ENCODE measurements at regions not wholly inside any gene's neighbourhood (a gene's known extent, or its start where the extent isn't known, plus 50 kb on each side); places are given as distances from the start of the nearest gene placed in this dataset.

- no peaks in the 10 kb centered on the region for H3K36me3 ChIP-seq
- no peaks in the 10 kb centered on the region for H3K27me3 ChIP-seq
- H3K4me3 ChIP-seq = no peak overlapping the region
- TF ChIP-seq, protein P1, sequence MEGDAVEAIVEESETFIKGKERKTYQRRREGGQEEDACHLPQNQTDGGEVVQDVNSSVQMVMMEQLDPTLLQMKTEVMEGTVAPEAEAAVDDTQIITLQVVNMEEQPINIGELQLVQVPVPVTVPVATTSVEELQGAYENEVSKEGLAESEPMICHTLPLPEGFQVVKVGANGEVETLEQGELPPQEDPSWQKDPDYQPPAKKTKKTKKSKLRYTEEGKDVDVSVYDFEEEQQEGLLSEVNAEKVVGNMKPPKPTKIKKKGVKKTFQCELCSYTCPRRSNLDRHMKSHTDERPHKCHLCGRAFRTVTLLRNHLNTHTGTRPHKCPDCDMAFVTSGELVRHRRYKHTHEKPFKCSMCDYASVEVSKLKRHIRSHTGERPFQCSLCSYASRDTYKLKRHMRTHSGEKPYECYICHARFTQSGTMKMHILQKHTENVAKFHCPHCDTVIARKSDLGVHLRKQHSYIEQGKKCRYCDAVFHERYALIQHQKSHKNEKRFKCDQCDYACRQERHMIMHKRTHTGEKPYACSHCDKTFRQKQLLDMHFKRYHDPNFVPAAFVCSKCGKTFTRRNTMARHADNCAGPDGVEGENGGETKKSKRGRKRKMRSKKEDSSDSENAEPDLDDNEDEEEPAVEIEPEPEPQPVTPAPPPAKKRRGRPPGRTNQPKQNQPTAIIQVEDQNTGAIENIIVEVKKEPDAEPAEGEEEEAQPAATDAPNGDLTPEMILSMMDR (IDR thresholded peaks at IDR 0.05) = no peak
- TF ChIP-seq POLR2A (IDR thresholded peaks at IDR 0.05) = no peak
- no peaks in the 10 kb centered on the region for H3K9me3 ChIP-seq
- DNase-seq = no peak
- intact Hi-C loops (cut with DNase I; ENCODE audit: low total_unique reads) = no loop called here
- no peaks in the 10 kb centered on the region for H3K4me1 ChIP-seq
- no peak overlapping the region for H3K27ac ChIP-seq
Measured at GRCh38 chr9:79011461-79011860, 560.3 kb upstream of the TLE4 start.

- H3K9me3 ChIP-seq = no peaks in the 10 kb centered on the region
- TF ChIP-seq POLR2A (IDR thresholded peaks at IDR 0.05) = no peak
- TF ChIP-seq, protein P1 (IDR thresholded peaks at IDR 0.05) = no peak
- H3K36me3 ChIP-seq = no peaks in the 10 kb centered on the region
- intact Hi-C loops (cut with DNase I; ENCODE audit: low total_unique reads) = no loop called here
- no peaks in the 10 kb centered on the region for H3K4me1 ChIP-seq
- DNase-seq = no peak
- H3K27me3 ChIP-seq = no peaks in the 10 kb centered on the region
- no peak overlapping the region for H3K4me3 ChIP-seq
- H3K27ac ChIP-seq = no peak overlapping the region
Measured at GRCh38 chr9:79012561-79012960, 559.2 kb upstream of the TLE4 start.

- H3K27ac ChIP-seq = no peak overlapping the region
- no peaks in the 10 kb centered on the region for H3K27me3 ChIP-seq
- intact Hi-C loops (cut with DNase I; ENCODE audit: low total_unique reads) = no loop called here
- H3K9me3 ChIP-seq = no peaks in the 10 kb centered on the region
- no peaks in the 10 kb centered on the region for H3K36me3 ChIP-seq
- no peak for DNase-seq
- no peak for TF ChIP-seq POLR2A (IDR thresholded peaks at IDR 0.05)
- TF ChIP-seq, protein P1 (IDR thresholded peaks at IDR 0.05) = no peak
- H3K4me1 ChIP-seq = no peaks in the 10 kb centered on the region
- no peak overlapping the region for H3K4me3 ChIP-seq
Measured at GRCh38 chr9:79013715-79014610, 557.8 kb upstream of the TLE4 start.

- H3K4me1 ChIP-seq = no peaks in the 10 kb centered on the region
- no peak overlapping the region for H3K27ac ChIP-seq
- no peaks in the 10 kb centered on the region for H3K36me3 ChIP-seq
- intact Hi-C loops (cut with DNase I; ENCODE audit: low total_unique reads) = no loop called here
- DNase-seq = no peak
- no peak overlapping the region for H3K4me3 ChIP-seq
- H3K9me3 ChIP-seq = no peaks in the 10 kb centered on the region
- TF ChIP-seq POLR2A (IDR thresholded peaks at IDR 0.05) = no peak
- TF ChIP-seq, protein P1 (IDR thresholded peaks at IDR 0.05) = no peak
- H3K27me3 ChIP-seq = no peaks in the 10 kb centered on the region
Measured at GRCh38 chr9:79014929-79015699, 556.7 kb upstream of the TLE4 start.

GRCh38 chr9:79015951-79016350 lies 555.8 kb upstream of the TLE4 start:
- no peaks in the 10 kb centered on the region for H3K9me3 ChIP-seq
- DNase-seq = no peak
- TF ChIP-seq, protein P1 (IDR thresholded peaks at IDR 0.05) = no peak
- TF ChIP-seq POLR2A (IDR thresholded peaks at IDR 0.05) = no peak
- H3K4me1 ChIP-seq = no peaks in the 10 kb centered on the region
- no peaks in the 10 kb centered on the region for H3K36me3 ChIP-seq
- no peak overlapping the region for H3K4me3 ChIP-seq
- H3K27ac ChIP-seq = no peak overlapping the region
- intact Hi-C loops (cut with DNase I; ENCODE audit: low total_unique reads) = no loop called here
- no peaks in the 10 kb centered on the region for H3K27me3 ChIP-seq

Measured in uterus (tissue), 3 donors.